ENCODE measurements at regions not wholly inside any gene's neighbourhood (a gene's known extent, or its start where the extent isn't known, plus 50 kb on each side); places are given as distances from the start of the nearest gene placed in this dataset.
A peak's percentile ranks its signal among the peaks of the same experiment; 100 is the strongest.

DNA sequence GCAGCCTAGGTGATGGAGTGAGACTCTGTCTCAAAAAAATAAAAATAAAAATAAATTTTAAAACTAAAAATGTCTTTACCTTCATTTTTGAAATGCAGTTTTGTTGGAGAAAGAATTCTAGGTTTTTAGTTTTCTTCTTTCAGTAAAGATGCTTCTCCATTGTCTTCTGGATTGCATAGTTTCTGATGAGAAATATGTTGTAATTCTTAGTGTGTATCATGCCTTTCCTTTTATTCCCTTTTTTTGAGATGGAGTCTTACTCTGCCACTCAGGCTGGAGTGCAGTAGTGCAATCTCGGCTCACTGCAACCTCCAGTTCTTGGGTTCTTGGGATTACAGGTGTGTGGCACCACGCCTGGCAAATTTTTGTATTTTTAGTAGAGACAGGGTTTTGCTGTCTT, 130.0 kb upstream of the FBXO11 start:
- Histone ChIP-seq H3K4me1 (no peaks in the 10 kb centered on the region), H3K27me3 (no peaks in the 10 kb centered on the region), H3K36me3 (no peaks in the 10 kb centered on the region), H3K9me3 (peaks cover 0 to 4% (median 4%) of the 10 kb centered on the region in 4 donors), H3K27ac (no peak overlapping the region), H3K4me3 (no peak overlapping the region)
- 88 to 97% methylated on average over 2 of the region's 2 CpGs for WGBS, 2 donors
- DNase-seq (no peak), ATAC-seq (ENCODE audit: low FRiP score in 2 of 2) (no peak)
- TF ChIP-seq EP300 (IDR thresholded peaks at IDR 0.05) (no peak), POLR2AphosphoS5 (IDR thresholded peaks at IDR 0.05) (no peak), POLR2A (IDR thresholded peaks at IDR 0.05) (no peak)
- TF ChIP-seq, protein P1, sequence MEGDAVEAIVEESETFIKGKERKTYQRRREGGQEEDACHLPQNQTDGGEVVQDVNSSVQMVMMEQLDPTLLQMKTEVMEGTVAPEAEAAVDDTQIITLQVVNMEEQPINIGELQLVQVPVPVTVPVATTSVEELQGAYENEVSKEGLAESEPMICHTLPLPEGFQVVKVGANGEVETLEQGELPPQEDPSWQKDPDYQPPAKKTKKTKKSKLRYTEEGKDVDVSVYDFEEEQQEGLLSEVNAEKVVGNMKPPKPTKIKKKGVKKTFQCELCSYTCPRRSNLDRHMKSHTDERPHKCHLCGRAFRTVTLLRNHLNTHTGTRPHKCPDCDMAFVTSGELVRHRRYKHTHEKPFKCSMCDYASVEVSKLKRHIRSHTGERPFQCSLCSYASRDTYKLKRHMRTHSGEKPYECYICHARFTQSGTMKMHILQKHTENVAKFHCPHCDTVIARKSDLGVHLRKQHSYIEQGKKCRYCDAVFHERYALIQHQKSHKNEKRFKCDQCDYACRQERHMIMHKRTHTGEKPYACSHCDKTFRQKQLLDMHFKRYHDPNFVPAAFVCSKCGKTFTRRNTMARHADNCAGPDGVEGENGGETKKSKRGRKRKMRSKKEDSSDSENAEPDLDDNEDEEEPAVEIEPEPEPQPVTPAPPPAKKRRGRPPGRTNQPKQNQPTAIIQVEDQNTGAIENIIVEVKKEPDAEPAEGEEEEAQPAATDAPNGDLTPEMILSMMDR (IDR thresholded peaks at IDR 0.05), result no peak

DNA sequence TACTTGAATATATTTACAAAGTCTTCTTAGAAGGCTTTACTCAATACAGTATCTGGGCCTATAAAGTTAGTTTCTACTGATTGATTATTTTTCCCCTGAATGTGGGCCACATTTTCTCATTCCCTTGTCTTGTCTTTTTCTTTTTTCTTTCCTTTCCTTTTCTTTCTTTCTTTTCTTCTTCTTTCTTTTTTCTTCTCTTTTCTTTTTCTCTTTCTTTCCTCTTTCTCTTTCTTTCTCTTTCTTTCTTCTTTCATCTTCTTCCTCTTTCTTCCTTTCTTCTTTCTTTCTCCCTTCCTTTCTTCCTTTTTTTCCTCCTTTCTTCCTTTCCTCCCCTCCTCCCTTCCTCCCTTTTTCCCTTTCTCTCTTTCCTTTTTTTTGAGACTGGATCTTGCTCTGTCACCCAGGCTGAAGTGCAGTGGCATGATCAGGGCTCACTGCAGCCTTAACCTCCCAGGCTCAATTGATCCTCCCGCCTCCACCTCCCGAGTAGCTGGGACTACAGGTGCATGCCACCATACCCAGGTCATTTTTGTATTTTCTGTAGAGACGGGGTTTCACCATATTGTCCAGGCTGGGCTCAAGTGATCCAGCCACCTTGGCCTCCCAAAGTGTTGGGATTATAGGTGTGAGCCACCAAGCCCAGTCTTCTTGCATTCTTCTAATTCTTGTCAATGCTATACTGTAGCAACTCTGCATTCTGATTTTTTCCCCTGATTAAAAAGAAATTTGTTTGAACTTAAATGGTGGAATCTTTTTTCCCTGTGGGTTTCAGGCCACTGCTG, 133.1 kb upstream of the FBXO11 start:
- DNase-seq, result no peak
- H3K4me3 ChIP-seq, result no peak overlapping the region
- no peaks in the 10 kb centered on the region for H3K36me3 ChIP-seq
- TF ChIP-seq, protein P1 (IDR thresholded peaks at IDR 0.05), result no peak
- TF ChIP-seq POLR2AphosphoS5 (IDR thresholded peaks at IDR 0.05) (no peak), POLR2A (IDR thresholded peaks at IDR 0.05) (no peak), EP300 (IDR thresholded peaks at IDR 0.05) (no peak)
- H3K9me3 ChIP-seq, result peaks cover 0 to 4% (median 4%) of the 10 kb centered on the region in 4 donors
- no peaks in the 10 kb centered on the region for H3K4me1 ChIP-seq
- no peaks in the 10 kb centered on the region for H3K27me3 ChIP-seq
- 92 to 99% methylated on average over 3 of the region's 3 CpGs for WGBS, 2 donors
- H3K27ac ChIP-seq, result no peak overlapping the region
- ATAC-seq (ENCODE audit: low FRiP score in 2 of 2), result no peak

- Histone ChIP-seq H3K27ac (no peak overlapping the region), H3K27me3 (no peaks in the 10 kb centered on the region), H3K4me3 (no peak overlapping the region), H3K4me1 (no peaks in the 10 kb centered on the region), H3K36me3 (no peaks in the 10 kb centered on the region), H3K9me3 (no peaks in the 10 kb centered on the region)
- TF ChIP-seq, protein P1 (IDR thresholded peaks at IDR 0.05), result no peak
- TF ChIP-seq POLR2A (IDR thresholded peaks at IDR 0.05), result no peak
- TF ChIP-seq POLR2AphosphoS5 (IDR thresholded peaks at IDR 0.05), result no peak
- TF ChIP-seq EP300 (IDR thresholded peaks at IDR 0.05), result no peak
- no peak for DNase-seq
- 86 to 96% methylated on average over 4 of the region's 4 CpGs for WGBS, 2 donors
- peak in 1 of 2 donors; percentile 32 for ATAC-seq (ENCODE audit: low FRiP score in 2 of 2)
Observed at GRCh38 chr2:48043131-48043700, 136.9 kb upstream of the FBXO11 start.

GRCh38 chr2:48043746-48044145, 137.4 kb upstream of the FBXO11 start:
- Histone ChIP-seq H3K27ac (no peak overlapping the region), H3K9me3 (no peaks in the 10 kb centered on the region), H3K36me3 (no peaks in the 10 kb centered on the region), H3K27me3 (no peaks in the 10 kb centered on the region), H3K4me3 (no peak overlapping the region), H3K4me1 (no peaks in the 10 kb centered on the region)
- ATAC-seq (ENCODE audit: low FRiP score in 2 of 2) (no peak), DNase-seq (no peak)
- TF ChIP-seq EP300 (IDR thresholded peaks at IDR 0.05), result no peak
- TF ChIP-seq POLR2AphosphoS5 (IDR thresholded peaks at IDR 0.05), result no peak
- TF ChIP-seq POLR2A (IDR thresholded peaks at IDR 0.05), result no peak
- TF ChIP-seq, protein P1 (IDR thresholded peaks at IDR 0.05), result no peak
- 92% methylated on average over 3 of the region's 3 CpGs for WGBS, 2 donors
